Stimulated activated naive CD8-positive, alpha-beta T cell treated with anti-CD3 and anti-CD28 coated beads, Interleukin-15, amount 100 ng/mL, for 72 hours (primary cell): ENCODE measurements at regions not wholly inside any gene's neighbourhood (a gene's known extent, or its start where the extent isn't known, plus 50 kb on each side); places are given as distances from the start of the nearest gene placed in this dataset.
"Not testable (repeated sequence)": the region's sequence is repeated elsewhere in the genome, so short reads cannot be mapped to it uniquely, and the experiment has no call there.

ENCODE experiments used
- ATAC-seq: fragments of 150-1000 bp; cut with Tn5 transposase; 2 replicates; pipeline ENCODE4 v1.10.0; 2021; ENCODE audit warnings: mild to moderate bottlenecking, moderate library complexity
- DNase-seq, 2 donors: peaks; one replicate each; pipeline ENCODE4 v3.0.0; 2021 to 2022
- H3K27ac Mint-ChIP-seq, 2 donors: one replicate each; pipeline ENCODE4 v1.8.0; 2022; ENCODE audit warnings: mild to moderate bottlenecking in 2 of 2, mixed read lengths in 2 of 2, moderate library complexity in 2 of 2
- H3K27me3 Mint-ChIP-seq: one replicate; pipeline ENCODE4 v1.8.0; 2022; ENCODE audit warnings: mixed read lengths
- H3K4me1 Mint-ChIP-seq: one replicate; pipeline ENCODE4 v1.8.0; 2022; ENCODE audit warnings: mild to moderate bottlenecking, mixed read lengths
- H3K4me3 Mint-ChIP-seq, 2 donors: one replicate each; pipeline ENCODE4 v1.8.0; 2022; ENCODE audit warnings: mild to moderate bottlenecking in 2 of 2, mixed read lengths in 2 of 2, moderate library complexity in 1 of 2
- H3K9me3 Mint-ChIP-seq, 2 donors: one replicate each; pipeline ENCODE4 v1.8.0; 2022; ENCODE audit warnings: mixed read lengths in 2 of 2

DNA sequence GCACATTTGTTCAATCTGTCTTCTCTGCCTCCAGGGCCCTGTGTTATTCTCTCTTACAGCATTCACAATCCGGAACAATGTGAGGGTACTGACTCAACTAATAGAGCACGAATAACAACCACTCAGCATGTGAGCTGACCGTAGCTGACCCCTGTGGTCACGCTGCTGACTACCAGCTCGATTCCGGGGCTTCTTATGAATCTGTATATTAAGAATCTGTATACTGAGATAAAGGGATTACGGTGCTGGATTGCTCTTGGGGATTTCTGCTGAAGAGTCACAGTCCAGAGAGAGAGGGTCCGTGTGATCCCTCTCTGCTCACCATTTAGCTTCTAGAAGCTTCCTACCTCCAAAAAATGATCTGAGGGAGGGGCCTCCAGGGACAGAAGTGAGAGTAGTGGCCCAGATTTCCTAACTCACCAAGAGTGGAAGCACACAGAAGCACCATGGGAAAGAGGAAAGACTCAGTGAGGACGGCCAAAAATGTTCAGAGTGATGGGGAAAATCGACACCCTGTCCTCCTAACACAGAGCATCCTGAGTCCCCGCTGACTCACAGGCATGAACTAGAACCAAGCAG is 156.2 kb downstream of the THBS2 start:
- H3K4me3 Mint-ChIP-seq = no peak overlapping the region
- no peaks in the 10 kb centered on the region for H3K9me3 Mint-ChIP-seq
- H3K27me3 Mint-ChIP-seq = peaks cover 39% of the 10 kb centered on the region
- ATAC-seq = no peak
- no peaks in the 10 kb centered on the region for H3K4me1 Mint-ChIP-seq
- no peak for DNase-seq
- H3K27ac Mint-ChIP-seq = no peak overlapping the region

DNA sequence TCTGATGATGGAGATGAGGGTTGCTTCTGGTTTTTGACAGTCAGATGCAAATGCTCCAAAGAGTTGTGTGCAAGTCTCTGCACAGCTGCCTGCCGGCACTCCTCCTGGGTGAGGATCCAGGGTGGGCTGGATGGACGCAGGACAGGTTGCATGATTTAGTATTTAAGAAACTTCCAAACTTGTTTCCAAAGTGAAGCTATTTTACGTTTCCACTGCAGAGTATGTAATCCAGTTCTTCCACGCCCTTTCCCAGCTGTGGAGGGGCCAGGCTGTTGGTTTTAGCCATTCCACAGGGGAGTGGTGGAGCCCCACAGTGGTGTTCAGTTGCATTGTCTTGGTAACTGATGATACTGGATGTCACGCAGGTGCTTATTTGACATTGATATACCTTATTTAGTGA is 157.3 kb downstream of the THBS2 start:
- H3K4me3 Mint-ChIP-seq = no peak overlapping the region
- no peaks in the 10 kb centered on the region for H3K4me1 Mint-ChIP-seq
- peaks cover 9 to 11% of the 10 kb centered on the region in 2 donors for H3K9me3 Mint-ChIP-seq
- H3K27ac Mint-ChIP-seq = no peak overlapping the region
- ATAC-seq (no peak), DNase-seq (no peak)
- H3K27me3 Mint-ChIP-seq = peaks cover 39% of the 10 kb centered on the region

GRCh38 chr6:169095153-169095552 is 158.5 kb downstream of the THBS2 start:
- Mint-ChIP-seq H3K4me1 (no peaks in the 10 kb centered on the region), H3K27me3 (peaks cover 37% of the 10 kb centered on the region), H3K4me3 (no peak overlapping the region), H3K9me3 (peaks cover 15 to 21% of the 10 kb centered on the region in 2 donors), H3K27ac (no peak overlapping the region)
- DNase-seq = no peak
- no peak for ATAC-seq

DNA sequence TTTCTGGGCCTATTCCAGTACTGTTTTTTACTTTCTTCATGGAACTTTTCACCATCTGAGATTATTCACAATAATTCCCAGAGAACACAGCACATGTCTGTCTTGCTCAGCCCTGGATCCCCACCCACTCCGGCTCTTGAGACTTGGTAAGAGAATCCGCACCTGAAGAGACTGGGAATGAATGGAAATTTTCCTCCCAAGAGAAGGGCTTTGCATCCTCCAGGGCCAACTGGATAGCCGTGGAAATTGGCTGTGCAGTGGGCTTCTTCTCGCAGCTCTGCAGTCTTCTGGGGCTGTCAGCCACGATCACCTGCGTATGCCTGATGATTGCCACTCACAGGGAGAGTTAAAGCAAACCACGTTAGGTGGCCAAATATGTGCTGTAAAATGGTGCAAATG is 159.1 kb downstream of the THBS2 start:
- ATAC-seq = no peak
- Mint-ChIP-seq H3K27ac (no peak overlapping the region), H3K9me3 (peaks cover 20 to 27% of the 10 kb centered on the region in 2 donors), H3K27me3 (peaks cover 31% of the 10 kb centered on the region), H3K4me1 (no peaks in the 10 kb centered on the region), H3K4me3 (no peak overlapping the region)
- DNase-seq = no peak

GRCh38 chr6:169093770-169094551 is 159.7 kb downstream of the THBS2 start:
- DNase-seq = no peak
- Mint-ChIP-seq H3K9me3 (peaks cover 22 to 31% of the 10 kb centered on the region in 2 donors), H3K27me3 (peaks cover 25% of the 10 kb centered on the region), H3K4me3 (no peak overlapping the region), H3K27ac (no peak overlapping the region), H3K4me1 (no peaks in the 10 kb centered on the region)
- ATAC-seq = no peak

DNA sequence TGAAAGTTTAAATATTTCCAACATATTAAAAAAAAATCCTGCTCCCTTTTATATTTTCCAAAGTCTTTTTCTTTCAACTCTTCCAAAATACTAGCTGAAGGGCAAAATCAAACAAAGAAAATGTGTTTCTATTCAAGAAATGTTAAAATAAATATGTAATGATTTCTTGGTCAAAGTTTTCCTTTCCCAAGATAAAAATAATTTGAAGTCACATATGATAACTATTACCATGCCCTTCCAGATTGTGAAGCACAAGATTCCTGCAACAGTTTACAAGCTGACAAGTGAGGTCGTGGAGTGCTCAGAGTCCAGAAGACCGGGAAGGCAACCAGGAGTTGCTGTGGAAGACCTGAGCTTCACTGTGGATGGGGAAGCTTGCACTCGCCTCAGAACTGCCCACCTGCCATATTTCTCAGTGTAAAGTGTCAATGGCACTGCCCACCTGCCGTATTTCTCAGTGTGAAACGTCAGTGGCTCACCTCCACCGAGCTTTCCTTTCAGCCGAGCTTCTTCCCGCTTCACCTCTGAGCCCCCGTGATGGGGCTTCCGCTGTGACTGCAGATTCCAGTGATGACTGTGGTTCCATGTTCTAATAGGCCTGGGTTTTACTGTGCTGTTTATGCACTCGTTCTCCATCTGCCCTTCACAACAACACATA is 160.5 kb downstream of the THBS2 start:
- Mint-ChIP-seq H3K27me3 (peaks cover 23% of the 10 kb centered on the region), H3K4me3 (no peak overlapping the region), H3K4me1 (no peaks in the 10 kb centered on the region), H3K27ac (no peak overlapping the region), H3K9me3 (peaks cover 25 to 34% of the 10 kb centered on the region in 2 donors)
- DNase-seq (no peak), ATAC-seq (no peak)

DNA sequence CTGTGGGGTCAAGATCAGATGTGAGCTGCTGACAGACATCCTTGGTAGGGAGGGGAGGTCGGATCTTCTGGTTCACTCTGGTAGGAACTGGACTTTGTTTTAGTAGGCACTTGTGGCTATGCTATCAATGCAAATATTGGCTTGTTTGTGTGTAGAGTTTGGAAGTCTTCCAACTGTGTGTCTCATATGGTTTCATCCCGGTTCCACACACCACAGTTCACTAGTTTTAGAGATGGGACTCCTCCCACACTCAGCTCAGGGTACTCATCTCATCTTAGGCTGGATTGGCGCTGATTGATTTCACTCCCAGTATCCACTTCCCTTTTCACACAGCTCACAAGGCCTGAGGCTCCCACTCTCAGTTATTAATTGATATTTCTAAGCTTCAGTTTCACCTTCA is 161.3 kb downstream of the THBS2 start:
- DNase-seq = no peak
- peaks cover 16% of the 10 kb centered on the region for H3K27me3 Mint-ChIP-seq
- no peak overlapping the region for H3K4me3 Mint-ChIP-seq
- no peak for ATAC-seq
- peaks cover 25 to 34% of the 10 kb centered on the region in 2 donors for H3K9me3 Mint-ChIP-seq
- no peaks in the 10 kb centered on the region for H3K4me1 Mint-ChIP-seq
- H3K27ac Mint-ChIP-seq = no peak overlapping the region

GRCh38 chr6:169090514-169091127 is 163.0 kb downstream of the THBS2 start:
- Mint-ChIP-seq H3K9me3 (peaks cover 25 to 34% of the 10 kb centered on the region in 2 donors), H3K27me3 (peaks cover 13% of the 10 kb centered on the region)
- DNase-seq, H3K27ac Mint-ChIP-seq, H3K4me3 Mint-ChIP-seq, ATAC-seq, H3K4me1 Mint-ChIP-seq: not testable (repeated sequence)

DNA sequence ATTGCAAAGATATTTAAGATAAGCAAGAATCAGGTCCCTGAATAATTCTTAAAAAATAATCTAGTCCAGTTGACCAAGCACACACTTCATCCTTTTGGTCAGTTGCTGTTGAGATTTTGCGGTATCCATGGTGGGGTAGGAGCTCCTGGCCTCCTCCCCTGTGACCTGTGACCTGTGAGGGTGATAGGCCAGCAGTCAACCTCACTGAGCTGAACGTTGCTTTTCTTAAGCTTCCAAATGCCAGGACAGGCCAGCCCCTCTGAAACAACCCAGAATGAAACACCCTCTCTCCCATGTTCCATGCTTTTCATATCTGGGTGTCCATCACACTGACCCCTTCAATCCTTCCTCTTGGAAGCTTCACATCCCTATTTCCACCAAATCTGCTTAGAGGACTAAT is 164.9 kb downstream of the THBS2 start:
- Mint-ChIP-seq H3K27ac (no peak overlapping the region), H3K9me3 (peaks cover 25 to 45% of the 10 kb centered on the region in 2 donors), H3K27me3 (no peaks in the 10 kb centered on the region), H3K4me1 (no peaks in the 10 kb centered on the region), H3K4me3 (no peak overlapping the region)
- DNase-seq = no peak
- no peak for ATAC-seq

DNA sequence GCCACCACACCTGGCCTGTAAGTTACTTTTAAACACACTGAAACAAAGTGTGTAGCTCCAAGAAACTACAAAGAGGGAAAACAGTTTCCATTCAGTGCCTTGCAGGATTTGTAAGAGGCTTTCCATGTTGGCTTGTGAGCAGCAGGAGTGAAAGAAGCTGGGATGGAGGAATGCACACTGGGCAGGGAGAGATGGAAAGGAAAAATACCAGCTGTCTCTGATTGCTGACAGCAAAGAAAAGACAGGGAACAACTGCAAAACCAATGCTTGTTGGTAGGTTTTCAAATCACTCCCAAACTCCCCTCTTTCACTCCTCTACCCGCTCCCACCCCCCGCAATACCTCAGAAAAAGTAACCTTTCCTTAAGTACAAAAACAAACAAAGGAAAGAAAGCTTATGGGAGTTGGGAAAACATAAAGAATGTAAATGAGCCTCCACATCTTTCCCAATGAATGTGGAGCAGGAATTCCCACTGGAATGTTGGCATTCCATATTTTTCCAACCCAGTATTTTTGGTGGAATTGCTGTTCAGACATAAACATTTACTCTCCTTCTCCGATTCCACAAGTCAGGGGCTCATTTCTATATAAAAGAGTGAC is 166.1 kb downstream of the THBS2 start:
- no peak overlapping the region for H3K4me3 Mint-ChIP-seq
- H3K9me3 Mint-ChIP-seq = peaks cover 25 to 48% of the 10 kb centered on the region in 2 donors
- no peaks in the 10 kb centered on the region for H3K27me3 Mint-ChIP-seq
- ATAC-seq (no peak), DNase-seq (no peak)
- no peaks in the 10 kb centered on the region for H3K4me1 Mint-ChIP-seq
- no peak overlapping the region for H3K27ac Mint-ChIP-seq

DNA sequence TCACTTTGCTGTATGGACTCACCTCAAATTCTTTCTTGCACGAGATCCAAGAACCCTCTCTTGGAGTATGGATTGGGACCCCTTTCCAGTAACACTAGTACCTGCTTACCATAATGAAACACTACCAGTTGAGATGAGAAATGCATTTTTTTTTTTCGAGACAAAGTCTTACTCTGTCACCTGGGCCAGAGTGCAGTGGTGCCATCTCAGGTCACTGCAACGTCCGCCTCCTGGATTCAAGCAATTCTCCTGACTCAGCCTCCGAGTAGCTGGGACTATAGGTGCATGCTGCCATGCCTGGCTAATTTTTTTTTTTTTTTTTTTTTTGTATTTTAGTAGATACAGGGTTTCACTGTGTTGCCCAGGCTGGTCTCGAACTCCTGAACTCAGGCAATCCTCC is 167.0 kb downstream of the THBS2 start:
- not testable (repeated sequence) for H3K4me1 Mint-ChIP-seq, H3K4me3 Mint-ChIP-seq
- H3K9me3 Mint-ChIP-seq = peaks cover 17 to 40% of the 10 kb centered on the region in 2 donors

GRCh38 chr6:169086020-169086419 is 167.6 kb downstream of the THBS2 start:
- H3K4me3 Mint-ChIP-seq = no peak overlapping the region
- no peaks in the 10 kb centered on the region for H3K27me3 Mint-ChIP-seq
- H3K27ac Mint-ChIP-seq = no peak overlapping the region
- DNase-seq = no peak
- H3K4me1 Mint-ChIP-seq = no peaks in the 10 kb centered on the region
- ATAC-seq = no peak
- peaks cover 11 to 35% of the 10 kb centered on the region in 2 donors for H3K9me3 Mint-ChIP-seq

More for the DNA sequence above, 167.0 kb downstream of the THBS2 start:
- ATAC-seq, H3K27me3 Mint-ChIP-seq, DNase-seq, H3K27ac Mint-ChIP-seq: not testable (repeated sequence)

DNA sequence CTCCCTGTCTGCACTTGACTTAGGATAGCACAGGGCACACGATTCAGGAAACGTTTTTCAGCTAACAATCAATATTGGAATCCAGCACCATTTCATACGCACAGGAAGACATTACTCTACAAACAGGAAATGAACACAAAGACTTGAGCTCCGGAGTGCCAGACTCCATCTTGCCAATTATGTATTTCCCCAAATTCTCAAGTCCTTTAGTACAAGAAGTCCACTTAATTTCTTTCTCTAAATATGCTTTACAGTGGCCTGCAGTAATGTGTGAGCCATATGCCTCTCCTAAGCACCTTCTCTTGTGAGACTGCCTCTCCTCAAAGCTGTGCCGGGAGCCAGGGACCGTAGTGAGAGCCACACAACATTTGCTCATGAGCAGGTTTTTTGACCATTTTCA is 168.2 kb downstream of the THBS2 start:
- Mint-ChIP-seq H3K4me3 (no peak overlapping the region), H3K4me1 (no peaks in the 10 kb centered on the region), H3K27me3 (no peaks in the 10 kb centered on the region), H3K27ac (no peak overlapping the region), H3K9me3 (peaks cover 11 to 30% of the 10 kb centered on the region in 2 donors)
- ATAC-seq = no peak
- no peak for DNase-seq

- not testable (repeated sequence) for ATAC-seq
Observed at GRCh38 chr6:169084557-169084956, 169.1 kb downstream of the THBS2 start.

DNA sequence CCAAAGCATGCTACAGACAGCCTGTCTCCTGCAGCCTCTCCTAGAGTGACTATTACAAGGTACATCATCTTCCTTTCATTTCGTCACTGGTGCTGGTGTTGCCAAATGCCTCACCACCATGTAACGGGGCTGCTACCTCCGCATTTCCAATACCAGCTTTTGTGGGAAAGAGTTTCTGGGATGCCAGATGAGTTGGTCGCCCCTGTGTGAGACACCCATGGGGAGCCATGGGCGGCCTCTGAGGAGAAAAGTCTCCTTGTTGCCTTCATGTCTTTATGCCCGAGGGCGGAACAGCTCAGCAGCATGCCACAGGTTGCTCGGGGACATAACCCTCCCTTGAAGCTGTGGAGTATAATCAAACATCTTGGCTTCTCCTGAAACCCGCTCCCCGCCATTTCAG is 169.6 kb downstream of the THBS2 start:
- H3K9me3 Mint-ChIP-seq = peaks cover 4 to 18% of the 10 kb centered on the region in 2 donors
- H3K4me1 Mint-ChIP-seq = no peaks in the 10 kb centered on the region
- ATAC-seq = no peak
- no peaks in the 10 kb centered on the region for H3K27me3 Mint-ChIP-seq
- H3K4me3 Mint-ChIP-seq = no peak overlapping the region
- no peak overlapping the region for H3K27ac Mint-ChIP-seq
- DNase-seq = no peak

More at GRCh38 chr6:169084557-169084956, 169.1 kb downstream of the THBS2 start:
- DNase-seq, H3K4me1 Mint-ChIP-seq, H3K4me3 Mint-ChIP-seq, H3K27ac Mint-ChIP-seq, H3K27me3 Mint-ChIP-seq: not testable (repeated sequence)
- peaks cover 5 to 21% of the 10 kb centered on the region in 2 donors for H3K9me3 Mint-ChIP-seq
